Nephron progenitor cell (in vitro differentiated cells): ENCODE measurements at regions not wholly inside any gene's neighbourhood (a gene's known extent, or its start where the extent isn't known, plus 50 kb on each side); places are given as distances from the start of the nearest gene placed in this dataset.

ENCODE experiments used
- DNase-seq: peaks from one replicate; pipeline ENCODE4 v3.0.0; 2021
- H3K27ac Mint-ChIP-seq: 2 replicates; pipeline ENCODE4 v1.8.0; 2021; ENCODE audit warnings: mild to moderate bottlenecking, moderate library complexity, mixed read lengths
- H3K27me3 Mint-ChIP-seq: 2 replicates; pipeline ENCODE4 v1.8.0; 2021; ENCODE audit warnings: mild to moderate bottlenecking, low read depth, mixed read lengths; ENCODE audit not compliant: poor library complexity
- H3K36me3 Mint-ChIP-seq: 2 replicates; pipeline ENCODE4 v1.8.0; 2021; ENCODE audit warnings: low read depth, mixed read lengths
- H3K4me1 Mint-ChIP-seq: 2 replicates; pipeline ENCODE4 v1.8.0; 2021; ENCODE audit warnings: mixed read lengths
- H3K4me3 Mint-ChIP-seq: 2 replicates; pipeline ENCODE4 v1.8.0; 2021; ENCODE audit warnings: mild to moderate bottlenecking, moderate library complexity, mixed read lengths
- H3K9me3 Mint-ChIP-seq: 2 replicates; pipeline ENCODE4 v1.8.0; 2021; ENCODE audit warnings: mild to moderate bottlenecking, moderate library complexity, mixed read lengths
- CTCF ChIP-seq: fragments of 200-600 bp; sonication (generic); IDR thresholded peaks from 2 replicates; pipeline ENCODE4 v1.5.0; 2021; ENCODE audit warnings: antibody characterized with exemption

GRCh38 chr16:73189136-73189535 is 141.2 kb upstream of the ZFHX3 start:
- Mint-ChIP-seq H3K9me3 (peaks cover 4% of the 10 kb centered on the region), H3K36me3 (no peaks in the 10 kb centered on the region), H3K27me3 (peaks cover 13% of the 10 kb centered on the region), H3K4me1 (peaks cover 59% of the 10 kb centered on the region), H3K4me3 (no peak overlapping the region), H3K27ac (no peak overlapping the region)
- DNase-seq, result no peak
- TF ChIP-seq CTCF, result no peak

- no peak overlapping the region for H3K27ac Mint-ChIP-seq
- no peak for TF ChIP-seq CTCF
- H3K4me3 Mint-ChIP-seq, result no peak overlapping the region
- peaks cover 55% of the 10 kb centered on the region for H3K4me1 Mint-ChIP-seq
- peaks cover 4% of the 10 kb centered on the region for H3K9me3 Mint-ChIP-seq
- peaks cover 4% of the 10 kb centered on the region for H3K27me3 Mint-ChIP-seq
- no peak for DNase-seq
- H3K36me3 Mint-ChIP-seq, result no peaks in the 10 kb centered on the region
These were observed 139.0 kb upstream of the ZFHX3 start for GRCh38 chr16:73186752-73187601.

- H3K36me3 Mint-ChIP-seq, result no peaks in the 10 kb centered on the region
- H3K9me3 Mint-ChIP-seq, result peaks cover 4% of the 10 kb centered on the region
- peaks cover 4% of the 10 kb centered on the region for H3K27me3 Mint-ChIP-seq
- no peak for DNase-seq
- H3K27ac Mint-ChIP-seq, result no peak overlapping the region
- TF ChIP-seq CTCF, result no peak
- no peak overlapping the region for H3K4me3 Mint-ChIP-seq
- peaks cover 45% of the 10 kb centered on the region for H3K4me1 Mint-ChIP-seq
These were observed 137.8 kb upstream of the ZFHX3 start for GRCh38 chr16:73185737-73186136.

GRCh38 chr16:73183611-73184092 is 135.7 kb upstream of the ZFHX3 start:
- H3K27ac Mint-ChIP-seq, result peak overlapping the region; percentile 71
- no peak for DNase-seq
- H3K9me3 Mint-ChIP-seq, result no peaks in the 10 kb centered on the region
- no peak for TF ChIP-seq CTCF
- no peaks in the 10 kb centered on the region for H3K36me3 Mint-ChIP-seq
- H3K4me1 Mint-ChIP-seq, result peaks cover 52% of the 10 kb centered on the region
- no peak overlapping the region for H3K4me3 Mint-ChIP-seq
- H3K27me3 Mint-ChIP-seq, result peaks cover 6% of the 10 kb centered on the region

- peaks cover 72% of the 10 kb centered on the region for H3K4me1 Mint-ChIP-seq
- no peaks in the 10 kb centered on the region for H3K9me3 Mint-ChIP-seq
- H3K36me3 Mint-ChIP-seq, result no peaks in the 10 kb centered on the region
- peak; percentile 25 for DNase-seq
- no peak overlapping the region for H3K4me3 Mint-ChIP-seq
- H3K27ac Mint-ChIP-seq, result peak overlapping the region; percentile 93
- no peak for TF ChIP-seq CTCF
- H3K27me3 Mint-ChIP-seq, result peaks cover 9% of the 10 kb centered on the region
These were observed 131.9 kb upstream of the ZFHX3 start for GRCh38 chr16:73179705-73180331.
